NCI-H226 (cell line): ENCODE measurements at regions not wholly inside any gene's neighbourhood (a gene's known extent, or its start where the extent isn't known, plus 50 kb on each side); places are given as distances from the start of the nearest gene placed in this dataset.

ENCODE experiments used
- DNase-seq: peaks from one replicate; pipeline ENCODE4 v3.0.0-alpha.2; 2015

DNA sequence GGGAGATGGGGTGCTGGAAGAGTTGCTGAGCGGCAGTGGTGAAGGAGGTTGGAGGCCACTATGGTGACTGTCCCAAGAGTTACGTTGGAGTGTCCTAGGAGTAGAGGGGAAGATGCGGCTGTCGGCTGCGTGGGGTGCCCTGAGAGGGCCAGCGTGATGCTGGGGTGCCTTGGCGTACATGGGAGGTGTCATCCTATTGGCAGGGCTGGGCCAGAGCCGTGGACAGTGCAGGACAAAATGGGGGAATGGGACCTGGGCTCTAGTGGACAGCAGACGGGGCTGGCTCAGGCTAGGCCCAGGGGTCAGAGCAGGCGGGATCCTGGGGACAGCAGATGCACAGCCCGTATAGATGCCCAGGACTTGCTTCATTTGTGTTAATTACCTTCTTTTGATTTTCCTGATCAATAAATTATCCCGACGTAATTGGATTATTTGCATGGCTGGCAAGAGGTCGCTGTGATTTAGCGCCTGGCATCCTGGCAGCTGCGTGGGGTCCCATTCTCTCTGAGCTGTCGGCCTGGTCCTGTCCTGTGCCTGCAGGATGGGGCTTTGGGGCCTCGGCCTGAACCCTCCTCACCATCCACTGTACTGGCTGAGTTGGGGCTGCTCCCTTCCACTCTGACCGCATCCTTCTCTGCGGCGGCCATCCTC is 203.9 kb upstream of the C14orf180 start:
- DNase-seq = no peak

DNA sequence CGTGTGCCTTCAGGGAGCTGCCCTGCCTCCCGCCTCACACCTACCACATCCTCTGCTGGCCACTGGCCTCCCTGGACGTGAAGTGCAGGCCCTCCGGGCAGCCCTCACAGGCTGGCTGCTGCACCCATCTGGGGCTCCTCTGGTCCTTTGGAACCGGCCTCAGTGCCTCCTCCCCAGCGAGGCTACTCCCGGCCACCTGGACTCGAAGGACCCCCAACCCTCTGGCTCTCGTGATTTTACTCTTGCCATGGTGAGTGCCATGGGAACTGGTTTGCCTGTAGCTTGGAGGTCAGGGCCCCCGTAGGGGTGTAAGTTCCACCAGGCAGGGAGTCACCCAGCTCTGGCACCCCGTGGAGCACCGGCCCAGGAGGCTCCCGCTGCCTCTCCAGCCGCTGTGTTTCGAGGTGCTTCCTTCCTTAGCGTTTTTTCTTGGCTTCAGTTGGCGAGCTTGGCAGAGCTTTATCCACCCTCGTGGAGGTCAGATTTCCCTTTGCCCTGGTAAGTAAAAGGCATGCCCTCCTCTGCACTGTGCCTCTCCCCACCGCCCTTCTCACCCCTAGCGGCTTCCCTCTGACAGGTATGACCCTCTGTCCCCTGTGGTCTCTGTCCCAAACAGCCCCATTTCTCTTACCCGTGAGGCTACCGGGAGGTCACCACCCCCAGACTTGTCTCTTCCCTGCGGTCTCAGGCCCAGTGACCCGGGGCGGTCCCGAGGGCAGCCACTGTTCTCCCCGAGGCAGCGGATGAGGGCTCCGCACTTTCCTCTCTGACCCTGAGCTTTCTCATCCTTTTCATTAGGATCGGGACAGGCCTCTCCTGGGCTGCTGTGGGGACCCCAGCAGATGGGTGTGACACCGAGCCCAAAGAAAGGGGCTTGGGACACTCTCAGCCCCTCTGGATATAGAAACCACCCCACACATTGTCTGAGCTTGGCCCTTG is 203.1 kb upstream of the C14orf180 start:
- no peak for DNase-seq

DNA sequence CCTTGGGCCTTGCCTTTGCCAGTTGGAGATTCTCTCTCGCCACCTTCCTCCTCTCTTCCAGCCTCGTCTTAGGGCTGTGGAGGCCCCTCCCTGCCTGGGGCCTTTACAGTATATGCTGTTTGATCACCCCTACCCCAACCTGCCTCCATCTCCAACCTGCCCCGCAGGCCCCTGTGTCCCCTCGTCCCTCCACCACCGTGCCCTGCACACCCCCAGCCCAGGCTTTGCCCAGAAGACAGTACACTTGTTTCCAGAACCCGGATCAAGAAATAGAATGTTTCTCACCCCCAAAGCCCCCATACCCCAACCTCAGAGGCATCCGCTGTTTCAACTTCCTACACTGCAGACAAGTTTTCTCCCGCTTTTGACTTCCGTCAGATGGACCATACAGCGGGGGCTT is 202.3 kb upstream of the C14orf180 start:
- DNase-seq = no peak

DNA sequence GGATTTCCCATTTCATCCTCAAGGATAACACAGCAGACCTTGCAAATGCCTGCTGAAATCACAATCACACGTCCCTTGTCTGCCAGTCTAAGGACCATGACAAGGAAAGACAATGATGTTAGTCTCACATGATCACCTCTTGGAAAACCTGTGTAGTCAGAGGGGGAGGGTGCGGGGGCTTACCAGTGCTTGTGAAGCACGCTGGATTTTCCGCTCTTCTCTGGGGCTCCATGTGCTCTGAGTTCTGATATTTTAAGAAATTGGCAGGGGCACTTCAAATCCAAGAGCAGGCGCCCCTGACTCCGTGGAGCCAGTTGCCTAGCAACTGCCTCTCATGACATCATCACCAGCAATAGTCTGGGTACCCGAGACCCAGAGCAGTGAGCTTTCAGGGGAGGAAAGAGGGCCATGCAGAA is 200.9 kb upstream of the C14orf180 start:
- DNase-seq = no peak

DNA sequence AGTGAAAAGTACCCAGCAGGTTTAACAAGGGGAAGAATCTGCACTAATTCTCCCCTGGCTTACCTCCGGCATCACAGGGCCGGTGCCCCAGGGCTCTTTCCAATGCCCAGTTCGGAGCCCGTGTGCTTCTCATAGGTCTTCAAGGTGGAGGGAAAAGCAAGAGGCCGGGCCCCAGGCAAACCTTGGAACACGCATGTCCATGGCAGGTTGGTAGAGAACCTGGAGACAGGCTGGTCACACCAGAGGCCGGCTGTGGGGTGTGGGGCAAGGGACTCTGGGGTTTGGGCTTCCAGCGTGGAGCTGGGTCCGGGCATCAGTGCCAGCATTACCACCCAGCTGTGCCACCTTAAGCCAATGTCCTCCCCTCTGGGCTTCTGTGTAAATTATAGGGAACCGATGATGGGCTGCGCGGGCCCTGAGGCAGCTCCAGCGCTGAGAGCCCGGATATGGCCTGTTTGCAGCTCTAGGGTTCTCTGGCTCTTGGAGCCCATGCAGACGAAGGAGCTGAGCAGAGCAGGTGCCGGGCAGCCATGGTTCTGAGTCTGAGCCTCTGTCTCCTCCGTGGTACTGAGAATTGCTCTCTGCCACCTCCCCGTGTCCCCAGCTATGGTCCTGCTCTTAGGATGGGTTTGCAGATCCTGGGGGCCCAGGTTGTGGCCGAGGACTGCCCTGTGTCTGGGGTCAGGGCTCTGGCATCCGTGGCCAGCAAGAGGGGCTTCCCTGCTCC is 197.0 kb upstream of the C14orf180 start:
- no peak for DNase-seq

DNA sequence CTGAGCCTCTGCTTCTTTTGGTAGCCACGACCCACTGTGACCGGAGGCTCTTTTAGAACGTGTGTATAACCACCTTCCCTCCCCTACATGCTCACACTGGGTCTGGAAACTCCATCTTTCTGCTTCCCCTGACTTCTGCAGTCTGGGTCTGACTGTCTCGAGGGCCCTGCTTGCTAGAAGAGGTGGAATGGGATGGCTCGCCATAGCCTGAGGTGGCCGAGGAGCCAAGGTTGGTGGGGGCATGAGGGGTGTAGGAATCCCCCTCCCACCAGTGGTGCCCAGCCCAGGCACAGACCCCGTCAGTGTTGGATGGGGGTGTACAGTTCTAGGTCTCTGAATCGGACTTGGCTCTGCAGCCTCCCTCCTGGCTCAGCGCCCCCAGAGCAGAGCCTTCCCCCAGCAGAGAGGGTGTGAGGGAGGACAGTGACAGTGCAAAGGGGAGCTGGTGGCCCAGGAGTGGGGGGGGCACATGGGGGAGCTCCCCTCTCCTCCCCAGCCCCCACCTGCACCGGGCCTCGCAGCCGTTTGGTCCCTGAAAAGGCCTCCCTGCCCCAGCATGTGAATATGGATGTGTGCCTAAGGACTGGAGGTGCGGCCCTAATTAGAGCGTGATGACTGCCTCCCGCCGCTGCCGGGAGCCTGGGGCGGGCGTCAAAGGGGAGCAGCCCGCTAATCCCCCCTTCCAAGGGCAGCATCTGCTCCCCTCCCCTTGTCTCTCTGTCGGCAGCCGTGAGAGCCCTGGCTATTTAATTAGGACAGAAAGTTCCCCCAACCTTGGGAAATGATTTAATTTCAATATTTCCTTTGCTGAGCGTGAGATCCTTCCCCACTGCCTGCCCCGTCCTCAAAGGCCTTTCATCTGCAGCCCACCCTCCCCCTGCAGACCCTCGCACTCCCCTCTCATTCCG is 196.2 kb upstream of the C14orf180 start:
- DNase-seq = no peak

DNA sequence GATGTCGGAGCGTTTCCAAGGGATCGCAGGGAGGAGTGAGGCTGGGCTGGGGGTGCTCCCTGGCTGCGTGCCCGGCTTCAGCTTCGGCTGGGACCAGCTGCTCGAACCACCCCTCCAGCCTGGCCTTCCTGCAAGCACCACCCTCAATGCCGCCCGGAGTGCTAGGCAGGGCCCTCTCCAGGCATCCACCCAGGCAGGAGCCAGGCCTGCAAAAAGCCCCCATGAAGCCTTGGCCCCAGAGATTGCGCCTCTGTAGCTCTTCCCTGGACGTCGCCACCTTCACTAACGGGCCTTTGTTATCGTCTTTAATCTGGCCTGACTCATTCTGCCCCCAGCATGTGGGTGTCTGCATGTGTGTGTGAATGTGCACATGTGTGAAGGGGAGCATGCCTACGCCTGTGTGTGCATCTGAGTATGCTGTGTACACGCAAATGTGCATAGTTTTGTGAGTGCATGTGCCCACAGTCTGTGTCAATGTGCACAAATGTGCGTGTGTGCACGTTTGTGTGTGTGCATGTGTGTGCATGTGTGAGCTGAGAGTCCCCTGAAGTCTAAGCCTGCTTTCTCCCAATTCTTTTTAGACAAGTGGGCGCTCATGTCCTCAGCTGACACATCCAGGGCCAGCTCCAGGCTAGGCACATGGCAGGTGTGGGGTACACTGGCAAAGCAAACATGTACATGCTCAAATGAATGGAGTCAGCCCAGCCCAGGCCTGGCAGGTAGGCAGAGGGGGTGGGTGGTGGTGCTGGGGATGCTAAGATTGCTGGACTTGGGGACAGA is 195.4 kb upstream of the C14orf180 start:
- DNase-seq = no peak

DNA sequence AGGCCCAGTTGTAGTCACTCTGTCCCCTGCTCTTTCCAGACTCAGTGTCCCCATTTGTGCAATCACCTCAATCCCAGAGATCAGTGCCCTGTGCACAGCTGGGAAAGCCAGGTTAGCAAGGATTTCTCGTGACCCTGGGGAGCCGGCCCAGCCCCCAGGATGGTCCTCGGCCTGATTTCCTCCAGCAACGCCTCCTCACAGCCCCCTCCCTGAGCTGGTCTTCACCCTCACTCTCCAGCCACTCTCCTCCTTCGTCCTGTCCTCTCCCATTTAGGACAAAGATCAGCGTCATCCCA is 194.8 kb upstream of the C14orf180 start:
- DNase-seq = no peak

DNA sequence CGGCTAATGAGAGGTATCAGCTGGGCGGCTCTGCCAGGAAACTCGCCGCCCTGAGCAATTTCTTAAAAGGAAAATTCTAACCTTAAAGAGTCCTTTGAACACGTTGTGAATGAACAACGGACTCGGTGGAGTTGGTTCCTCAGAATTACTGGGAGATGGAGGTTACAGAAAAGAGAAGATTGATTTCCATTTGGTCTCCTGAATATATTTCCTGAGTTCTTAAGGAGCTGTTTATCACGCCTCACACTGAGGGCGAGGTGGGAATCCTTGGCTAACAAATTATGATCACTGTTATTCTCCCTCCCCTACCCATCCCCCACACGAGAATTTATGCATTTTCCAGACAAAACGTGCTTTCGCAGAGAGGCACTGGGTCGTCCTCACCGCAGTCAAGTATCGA is 194.5 kb upstream of the C14orf180 start:
- DNase-seq = no peak

DNA sequence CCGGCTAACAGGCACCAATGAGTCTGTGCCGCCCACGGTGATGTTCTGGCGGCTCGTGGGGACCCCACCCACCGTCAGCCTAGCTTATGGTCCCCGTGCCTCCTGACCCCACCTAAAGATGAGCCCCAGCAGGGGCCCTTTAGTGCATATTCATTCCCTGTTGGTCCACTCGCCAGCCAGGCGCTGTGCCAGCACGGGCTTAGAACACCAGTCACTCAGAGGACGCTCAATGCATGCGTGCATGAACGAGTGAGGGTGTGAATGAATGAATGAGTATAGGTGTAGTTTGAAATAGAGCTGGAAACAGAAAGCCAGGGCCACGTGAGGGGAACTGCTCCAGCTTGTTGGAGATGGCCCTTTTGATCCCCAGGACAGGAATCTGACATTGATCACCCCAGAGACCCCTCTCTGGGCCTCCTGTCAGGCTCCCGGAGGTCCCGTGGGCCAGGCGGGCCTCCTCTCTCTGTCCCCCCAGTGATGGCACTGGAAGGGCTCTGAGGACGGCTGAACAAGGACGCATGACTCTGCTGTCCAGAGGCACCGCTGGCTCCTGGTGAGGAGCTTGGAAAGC is 193.9 kb upstream of the C14orf180 start:
- no peak for DNase-seq

DNA sequence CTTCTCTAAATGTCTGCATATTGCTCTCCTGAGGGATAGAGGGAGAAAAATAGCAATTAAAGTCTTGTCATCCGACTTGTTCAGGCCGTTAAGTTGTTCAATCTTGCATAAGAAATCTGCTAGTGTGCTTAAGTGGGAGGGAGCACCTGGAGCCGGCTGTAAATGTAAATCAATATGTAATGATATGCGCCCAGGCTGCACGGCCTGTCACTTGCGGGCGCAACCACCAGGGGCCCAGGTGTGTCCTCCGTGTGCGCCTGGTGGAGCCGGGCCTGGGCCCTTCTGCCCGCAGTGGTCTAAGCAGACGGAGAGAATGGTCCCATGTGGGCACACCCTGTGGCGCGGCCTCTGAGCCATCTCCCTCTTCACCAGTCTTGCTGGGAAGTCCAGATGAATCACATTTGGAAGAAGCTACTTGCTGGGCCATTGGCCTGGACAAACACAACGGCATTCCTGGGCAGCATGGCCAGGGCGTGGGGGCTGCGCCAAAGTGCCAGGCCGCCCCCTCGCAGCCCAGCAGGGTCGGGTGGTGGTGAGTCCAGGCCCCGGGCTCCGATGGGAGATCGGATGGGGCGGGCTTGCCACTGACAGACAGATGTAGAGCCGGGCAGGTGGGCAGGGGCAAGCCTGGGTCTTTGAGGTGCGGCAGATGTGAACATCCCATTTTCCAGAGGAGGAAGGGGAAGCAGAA is 193.3 kb upstream of the C14orf180 start:
- DNase-seq = no peak

DNA sequence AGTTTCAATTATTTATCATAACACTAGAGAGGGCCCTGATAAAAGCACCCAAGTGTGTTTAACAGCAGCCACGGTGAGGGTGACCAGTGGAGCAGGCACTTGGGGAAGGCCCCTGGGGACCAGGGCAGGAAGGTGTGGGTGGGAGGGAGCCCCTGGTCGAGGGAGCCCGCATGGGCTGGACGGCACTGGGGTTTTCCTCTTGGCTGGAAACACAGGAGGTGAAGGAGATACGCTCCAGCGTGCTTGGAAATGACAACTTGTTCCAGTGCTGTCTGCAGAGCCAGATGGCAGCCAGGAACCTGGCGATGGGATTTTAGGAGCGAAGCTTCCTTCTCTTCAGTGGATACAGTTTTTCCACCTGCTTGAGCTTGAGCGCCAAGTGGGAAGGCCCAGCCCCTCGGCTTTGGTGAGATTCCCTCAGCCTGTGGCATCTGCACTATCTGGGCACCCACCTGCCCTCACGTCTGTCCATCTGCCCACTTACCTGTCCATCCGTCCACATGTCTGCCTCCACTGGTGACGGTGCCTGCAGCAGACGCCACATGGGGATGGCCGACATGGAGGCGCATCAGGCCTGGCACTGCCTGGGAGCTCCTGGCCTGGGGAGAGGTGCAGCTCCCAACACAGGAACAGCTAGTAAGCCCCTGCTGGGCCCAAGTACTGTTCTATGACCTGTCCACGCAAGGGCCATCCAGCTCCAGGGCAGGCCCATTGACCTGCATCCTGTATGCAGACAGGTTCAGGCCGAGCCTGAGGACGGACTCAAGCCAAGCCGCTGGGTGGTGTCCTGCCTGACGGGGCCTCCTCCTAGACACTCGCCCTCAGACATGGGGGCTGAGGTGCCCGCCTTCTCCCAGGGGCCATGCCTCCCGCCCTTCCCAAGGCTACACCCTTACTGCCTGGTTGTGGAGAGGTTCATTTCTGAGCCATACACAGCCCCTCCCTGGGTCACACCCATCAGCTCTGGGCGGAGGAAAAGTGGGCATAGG is 192.2 kb upstream of the C14orf180 start:
- DNase-seq = no peak

DNA sequence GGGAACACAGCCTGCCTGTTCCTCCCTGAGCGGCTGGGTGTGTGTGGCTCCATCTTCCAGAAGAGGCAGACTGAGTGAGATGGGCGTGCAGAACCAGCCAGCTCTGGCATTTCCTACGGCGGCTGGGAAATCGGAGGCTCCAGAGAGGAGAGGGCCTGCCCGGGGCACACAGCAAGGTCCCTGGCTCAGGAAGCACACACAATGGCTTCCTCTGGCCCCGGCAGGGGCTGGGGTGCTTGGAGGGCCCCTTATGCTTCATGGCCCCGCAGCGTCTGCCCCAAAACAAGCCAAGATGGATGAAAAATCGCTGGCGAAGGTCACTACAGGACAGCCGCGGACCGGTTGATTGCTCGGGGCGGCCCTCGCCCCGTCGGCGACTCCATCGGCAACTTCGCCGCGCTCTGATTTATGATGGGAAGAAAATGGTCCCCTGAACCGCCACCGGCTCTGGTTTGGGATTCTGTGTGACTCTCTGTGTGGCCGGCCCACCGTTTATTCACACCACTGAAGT is 191.5 kb upstream of the C14orf180 start:
- no peak for DNase-seq

DNA sequence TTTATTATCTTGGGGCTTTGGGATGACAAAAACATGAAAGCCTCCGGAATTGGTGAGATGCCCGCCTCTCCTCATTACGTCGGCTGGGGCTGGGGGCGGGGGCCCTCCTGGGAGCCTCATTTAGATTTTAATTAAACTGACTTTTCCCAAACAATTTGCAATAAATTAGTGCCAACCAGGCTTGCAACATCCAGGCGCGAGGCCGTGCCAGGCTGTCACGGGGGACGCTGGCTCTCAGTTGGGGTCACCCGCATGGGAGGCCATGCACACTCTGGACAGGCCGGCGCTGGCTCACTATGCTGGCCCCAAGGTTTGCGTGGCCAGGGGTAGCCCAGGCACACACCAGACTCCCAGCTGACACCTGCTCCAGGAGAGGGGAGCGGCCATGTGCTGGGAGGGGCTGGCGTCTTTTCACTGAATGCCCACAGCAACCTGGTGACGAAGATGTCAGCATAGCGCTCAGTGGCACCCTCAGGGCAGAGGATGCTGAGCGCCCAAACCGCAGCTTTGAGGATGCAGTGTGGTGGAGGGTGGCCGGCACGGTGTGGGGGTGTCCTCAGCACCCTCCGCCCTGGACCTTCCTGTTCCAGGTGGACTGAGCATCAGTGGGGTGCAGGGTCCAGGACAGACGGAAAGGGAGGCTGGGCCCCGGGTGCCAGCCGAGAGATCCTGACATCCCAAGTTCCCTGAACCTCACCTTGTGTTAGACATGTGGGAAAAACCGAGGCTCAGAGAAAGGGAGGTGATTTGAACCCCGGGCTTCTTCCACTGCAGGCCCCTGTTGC is 190.8 kb upstream of the C14orf180 start:
- DNase-seq = no peak

DNA sequence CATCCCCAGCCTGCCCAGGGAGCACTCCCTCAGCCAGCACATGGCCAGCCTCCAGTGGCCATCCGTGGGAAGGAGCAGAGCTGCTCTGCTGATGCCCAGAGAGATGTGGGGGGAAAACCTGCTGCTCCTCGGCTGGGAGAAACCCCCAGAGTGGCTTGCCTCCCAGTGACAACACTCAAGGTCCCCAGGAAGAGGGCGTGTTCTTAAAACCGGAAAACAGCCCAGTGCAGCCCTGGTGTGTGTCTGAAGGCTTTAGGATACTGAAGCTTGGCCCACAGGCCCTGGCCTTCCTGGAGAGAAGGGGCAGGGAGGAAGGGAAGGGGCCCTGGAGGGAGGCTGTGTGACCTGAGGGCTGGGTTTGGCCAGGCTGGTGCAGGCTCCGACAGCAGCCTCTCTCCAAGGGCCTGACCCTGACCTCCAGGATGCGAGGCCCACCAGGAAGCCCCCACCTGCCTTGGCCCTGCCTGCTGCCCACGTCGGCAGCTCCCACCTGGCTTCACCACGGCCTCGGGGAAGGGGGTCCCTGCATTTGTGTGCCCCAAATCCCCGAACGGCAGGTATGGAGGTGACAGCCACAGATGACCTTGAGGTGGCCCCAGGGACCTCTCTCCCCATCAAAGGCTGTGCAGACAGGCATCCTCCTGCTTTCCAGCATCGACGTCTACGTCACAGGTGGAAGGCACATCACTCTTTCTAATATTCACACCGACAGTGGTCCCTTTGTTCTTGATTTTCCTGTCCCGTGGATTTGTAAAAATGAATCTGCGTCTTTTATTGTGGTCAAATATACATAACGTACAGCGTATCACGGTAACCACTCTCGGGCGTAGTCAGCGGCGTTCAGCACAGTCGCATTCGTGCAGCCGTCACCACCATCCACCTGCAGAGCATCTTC is 190.0 kb upstream of the C14orf180 start:
- DNase-seq = no peak

DNA sequence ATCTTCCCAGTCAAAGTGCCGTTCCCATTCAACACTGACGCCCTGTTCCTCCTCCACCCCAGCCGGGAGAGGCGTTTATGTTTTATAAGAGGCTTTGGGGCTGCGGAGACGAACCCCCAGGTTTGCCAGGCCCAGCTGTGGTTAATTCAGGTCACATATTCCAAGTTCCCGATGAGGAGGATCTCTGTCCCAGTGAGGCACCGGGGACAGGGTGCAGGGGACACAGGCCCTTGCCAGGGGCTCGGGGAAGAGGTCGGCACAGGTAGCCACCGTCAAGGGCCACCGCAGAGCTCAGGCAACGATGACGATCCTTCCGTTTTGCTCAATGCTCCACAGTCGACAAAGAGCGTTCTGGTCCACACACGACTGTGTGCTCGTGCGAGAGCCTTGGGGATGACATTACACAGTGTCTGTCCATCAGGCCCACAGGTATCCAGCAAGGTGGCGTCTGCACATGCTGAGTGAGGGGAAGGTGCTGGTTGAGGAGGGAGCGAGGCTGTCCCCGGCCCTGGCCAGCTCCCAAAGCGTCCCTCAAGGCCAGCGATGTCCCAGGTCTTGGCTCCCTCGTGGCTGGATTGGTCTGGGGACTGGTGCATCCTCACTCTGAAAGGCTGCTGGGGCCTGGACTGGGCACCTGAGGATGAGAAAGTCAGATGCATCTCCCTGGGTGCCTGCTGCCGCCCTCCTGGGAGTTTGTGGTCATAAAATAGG is 189.2 kb upstream of the C14orf180 start:
- DNase-seq = no peak
